Astrocyte of the spinal cord (primary cell): ENCODE measurements at regions not wholly inside any gene's neighbourhood (a gene's known extent, or its start where the extent isn't known, plus 50 kb on each side); places are given as distances from the start of the nearest gene placed in this dataset.
"Not testable (repeated sequence)": the region's sequence is repeated elsewhere in the genome, so short reads cannot be mapped to it uniquely, and the experiment has no call there.

ENCODE experiments used
- DNase-seq: peaks from one replicate; pipeline ENCODE4 v3.0.0; 2011; ENCODE audit warnings: low read depth, low spot score
- H3K4me3 ChIP-seq: 2 replicates; pipeline ENCODE4 v1.5.1; 2011; ENCODE audit warnings: low read depth, mild to moderate bottlenecking, low read length, moderate library complexity
- CTCF ChIP-seq: IDR thresholded peaks from 2 replicates; pipeline ENCODE4 v1.5.1; 2012; ENCODE audit warnings: low read depth, mild to moderate bottlenecking, low read length, inconsistent platforms
- in situ Hi-C: cut with HindIII; loops from 2 replicates; pipeline ENCODE4 v1.10.0; 2017; ENCODE audit warnings: low sequenced_read_pairs

GRCh38 chr17:65293584-65294180 lies 156.5 kb downstream of the RGS9 start:
- no peak for TF ChIP-seq CTCF
- H3K4me3 ChIP-seq: no peak overlapping the region
- in situ Hi-C loops: no loop called here
- DNase-seq: no peak

GRCh38 chr17:65292430-65292829 lies 155.3 kb downstream of the RGS9 start:
- no peak for DNase-seq
- TF ChIP-seq CTCF: no peak
- in situ Hi-C loops: no loop called here

GRCh38 chr17:65291301-65291700 lies 154.1 kb downstream of the RGS9 start:
- in situ Hi-C loops, DNase-seq: not testable (repeated sequence)

More at GRCh38 chr17:65292430-65292829, 155.3 kb downstream of the RGS9 start:
- no peak overlapping the region for H3K4me3 ChIP-seq

GRCh38 chr17:65290616-65291015 lies 153.4 kb downstream of the RGS9 start:
- H3K4me3 ChIP-seq: no peak overlapping the region
- TF ChIP-seq CTCF: no peak
- no peak for DNase-seq
- in situ Hi-C loops: no loop called here

More at GRCh38 chr17:65291301-65291700, 154.1 kb downstream of the RGS9 start:
- H3K4me3 ChIP-seq: not testable (repeated sequence)

- no peak for DNase-seq
- no peak overlapping the region for H3K4me3 ChIP-seq
- in situ Hi-C loops: no loop called here
- no peak for TF ChIP-seq CTCF
Measured at GRCh38 chr17:65290056-65290455, 152.9 kb downstream of the RGS9 start.

GRCh38 chr17:65287040-65287439 lies 149.9 kb downstream of the RGS9 start:
- peak; percentile 79 for DNase-seq
- no peak for TF ChIP-seq CTCF
- in situ Hi-C loops: no loop called here
- no peak overlapping the region for H3K4me3 ChIP-seq

GRCh38 chr17:65283704-65284103 lies 146.5 kb downstream of the RGS9 start:
- no peak for DNase-seq
- H3K4me3 ChIP-seq: no peak overlapping the region
- no peak for TF ChIP-seq CTCF
- in situ Hi-C loops: no loop called here
